ENCODE measurements at regions not wholly inside any gene's neighbourhood (a gene's known extent, or its start where the extent isn't known, plus 50 kb on each side); places are given as distances from the start of the nearest gene placed in this dataset.

DNA sequence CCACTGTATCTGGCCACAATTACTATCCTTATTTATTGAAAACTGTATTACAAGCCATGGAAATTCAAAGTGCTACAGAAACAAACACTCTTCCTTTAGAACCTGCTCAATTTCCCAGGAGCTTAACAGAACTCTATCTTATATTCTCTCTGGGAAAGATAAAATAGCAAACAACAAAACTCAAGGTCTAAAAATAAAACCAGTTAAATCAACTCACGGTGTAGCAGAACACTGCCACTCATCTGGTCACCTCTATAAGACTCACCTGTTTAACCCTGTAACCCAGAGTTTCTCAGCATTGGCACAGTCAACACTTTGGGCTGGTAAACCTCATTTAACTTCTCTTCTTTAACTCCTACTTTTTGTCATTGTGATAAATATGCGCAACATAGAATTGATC, 348.9 kb downstream of the DCHS2 start:
- TF ChIP-seq, protein P1, sequence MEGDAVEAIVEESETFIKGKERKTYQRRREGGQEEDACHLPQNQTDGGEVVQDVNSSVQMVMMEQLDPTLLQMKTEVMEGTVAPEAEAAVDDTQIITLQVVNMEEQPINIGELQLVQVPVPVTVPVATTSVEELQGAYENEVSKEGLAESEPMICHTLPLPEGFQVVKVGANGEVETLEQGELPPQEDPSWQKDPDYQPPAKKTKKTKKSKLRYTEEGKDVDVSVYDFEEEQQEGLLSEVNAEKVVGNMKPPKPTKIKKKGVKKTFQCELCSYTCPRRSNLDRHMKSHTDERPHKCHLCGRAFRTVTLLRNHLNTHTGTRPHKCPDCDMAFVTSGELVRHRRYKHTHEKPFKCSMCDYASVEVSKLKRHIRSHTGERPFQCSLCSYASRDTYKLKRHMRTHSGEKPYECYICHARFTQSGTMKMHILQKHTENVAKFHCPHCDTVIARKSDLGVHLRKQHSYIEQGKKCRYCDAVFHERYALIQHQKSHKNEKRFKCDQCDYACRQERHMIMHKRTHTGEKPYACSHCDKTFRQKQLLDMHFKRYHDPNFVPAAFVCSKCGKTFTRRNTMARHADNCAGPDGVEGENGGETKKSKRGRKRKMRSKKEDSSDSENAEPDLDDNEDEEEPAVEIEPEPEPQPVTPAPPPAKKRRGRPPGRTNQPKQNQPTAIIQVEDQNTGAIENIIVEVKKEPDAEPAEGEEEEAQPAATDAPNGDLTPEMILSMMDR (IDR thresholded peaks at IDR 0.05; ENCODE audit: insufficient read depth, low read length, severe bottlenecking), result no peak
- FAIRE-seq (no peak), DNase-seq (ENCODE audit: low read depth) (no peak)
- Histone ChIP-seq H3K4me3 (ENCODE audit: low read depth, low read length) (no peak overlapping the region), H3K36me3 (ENCODE audit: control insufficient read depth, insufficient read depth, low read length) (no peaks in the 10 kb centered on the region), H3K27me3 (ENCODE audit: control insufficient read depth, insufficient read depth, low read length) (no peaks in the 10 kb centered on the region)

DNA sequence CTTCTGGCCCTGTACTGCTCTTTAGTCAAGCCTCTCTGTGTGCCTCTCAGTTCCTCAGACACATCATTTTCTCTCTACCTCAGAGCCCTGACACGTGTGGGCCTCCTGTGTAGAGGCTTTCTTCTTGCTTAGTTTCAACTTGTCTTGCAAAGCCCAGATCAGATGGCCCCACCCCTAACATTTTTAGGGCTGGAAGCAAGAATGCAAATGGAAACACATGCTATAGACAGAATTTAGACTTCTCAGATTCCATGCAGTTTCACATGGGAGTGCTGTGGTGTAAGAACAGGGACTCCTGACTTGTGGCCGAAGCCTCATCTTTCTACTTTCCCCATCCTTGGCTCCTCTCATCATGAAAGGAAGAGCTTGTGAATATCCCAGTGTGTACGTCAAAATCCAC, 350.7 kb downstream of the DCHS2 start:
- Histone ChIP-seq H3K4me3 (ENCODE audit: low read depth, low read length) (no peak overlapping the region), H3K36me3 (ENCODE audit: control insufficient read depth, insufficient read depth, low read length) (no peaks in the 10 kb centered on the region), H3K27me3 (ENCODE audit: control insufficient read depth, insufficient read depth, low read length) (no peaks in the 10 kb centered on the region)
- TF ChIP-seq, protein P1 (IDR thresholded peaks at IDR 0.05; ENCODE audit: insufficient read depth, low read length, severe bottlenecking), result no peak
- FAIRE-seq (no peak), DNase-seq (ENCODE audit: low read depth) (no peak)

DNA sequence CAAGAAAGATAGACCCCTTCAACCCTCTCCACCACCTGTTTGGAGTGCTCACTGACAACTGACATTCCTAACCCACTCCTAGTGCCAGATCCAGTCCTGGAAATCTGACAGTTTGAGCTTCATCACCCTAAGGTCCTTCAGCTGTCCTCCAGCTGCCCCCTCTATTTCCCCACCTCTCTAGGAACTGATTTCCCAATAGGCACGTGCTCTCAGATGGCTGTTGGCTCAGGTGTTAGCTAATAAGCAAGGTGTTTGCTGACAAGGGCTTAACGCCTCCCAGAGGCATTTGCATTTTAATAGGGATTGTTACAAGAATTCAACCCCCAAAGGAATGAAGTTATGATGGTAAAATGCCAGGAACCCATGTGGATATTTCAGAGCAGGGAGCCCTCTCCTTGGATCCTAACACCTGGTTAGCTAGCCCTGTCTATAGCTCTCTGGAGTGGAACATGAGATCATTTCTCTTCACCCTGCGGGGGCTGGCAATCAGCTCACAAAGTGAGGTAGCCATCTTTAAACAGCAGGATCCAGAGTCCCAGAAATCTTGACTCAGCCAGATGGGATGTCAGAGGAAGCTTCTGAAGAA, 348.5 kb upstream of the SFRP2 start:
- H3K4me3 ChIP-seq (ENCODE audit: low read depth, low read length), result no peak overlapping the region
- FAIRE-seq (no peak), DNase-seq (ENCODE audit: low read depth) (no peak)
- no peaks in the 10 kb centered on the region for H3K27me3 ChIP-seq (ENCODE audit: control insufficient read depth, insufficient read depth, low read length)
- H3K36me3 ChIP-seq (ENCODE audit: control insufficient read depth, insufficient read depth, low read length), result no peaks in the 10 kb centered on the region
- TF ChIP-seq, protein P1 (IDR thresholded peaks at IDR 0.05; ENCODE audit: insufficient read depth, low read length, severe bottlenecking), result no peak

DNA sequence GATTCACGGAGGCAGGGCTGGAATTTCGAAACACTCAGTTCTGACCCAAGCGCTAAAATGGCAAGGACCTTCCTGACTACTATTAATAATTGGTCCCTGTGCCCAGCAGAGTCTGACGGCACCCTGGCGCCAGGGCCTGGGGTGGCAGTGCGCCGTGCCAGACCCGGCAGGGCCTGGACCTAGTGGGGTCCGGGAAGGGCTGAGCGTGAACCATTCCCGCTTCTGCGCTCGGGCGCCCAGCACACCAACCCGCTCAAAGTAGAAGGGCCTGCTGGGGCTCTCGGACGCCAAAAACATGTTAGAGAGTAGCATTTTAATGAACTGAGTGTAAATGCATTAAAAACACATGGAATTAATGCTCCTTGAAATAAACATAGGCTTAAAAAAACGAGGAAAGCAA, 346.7 kb upstream of the SFRP2 start:
- Histone ChIP-seq H3K4me3 (ENCODE audit: low read depth, low read length) (no peak overlapping the region), H3K36me3 (ENCODE audit: control insufficient read depth, insufficient read depth, low read length) (no peaks in the 10 kb centered on the region), H3K27me3 (ENCODE audit: control insufficient read depth, insufficient read depth, low read length) (no peaks in the 10 kb centered on the region)
- no peak for FAIRE-seq
- TF ChIP-seq, protein P1 (IDR thresholded peaks at IDR 0.05; ENCODE audit: insufficient read depth, low read length, severe bottlenecking), result no peak
- no peak for DNase-seq (ENCODE audit: low read depth)

DNA sequence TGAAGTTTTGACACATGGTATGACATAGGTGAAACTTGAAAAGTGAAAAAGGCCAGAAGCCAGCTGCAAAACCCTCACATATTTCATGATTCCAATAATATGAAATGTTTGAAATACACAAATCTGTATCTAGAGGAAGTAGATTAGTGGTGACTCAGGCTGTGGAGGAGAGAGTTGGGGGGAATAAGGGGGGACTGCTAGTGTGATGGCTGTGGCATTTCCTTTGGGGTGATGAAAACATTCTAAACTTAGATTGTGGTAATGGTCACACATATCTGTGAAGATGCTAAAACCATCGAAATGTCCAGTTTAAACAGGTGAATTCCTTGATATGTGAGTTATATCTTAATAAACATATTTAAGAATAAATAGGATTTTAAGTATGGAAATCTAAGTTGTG, 343.5 kb upstream of the SFRP2 start:
- TF ChIP-seq, protein P1 (IDR thresholded peaks at IDR 0.05; ENCODE audit: insufficient read depth, low read length, severe bottlenecking), result no peak
- Histone ChIP-seq H3K27me3 (ENCODE audit: control insufficient read depth, insufficient read depth, low read length) (no peaks in the 10 kb centered on the region), H3K4me3 (ENCODE audit: low read depth, low read length) (no peak overlapping the region), H3K36me3 (ENCODE audit: control insufficient read depth, insufficient read depth, low read length) (no peaks in the 10 kb centered on the region)
- FAIRE-seq (no peak), DNase-seq (ENCODE audit: low read depth) (no peak)

DNA sequence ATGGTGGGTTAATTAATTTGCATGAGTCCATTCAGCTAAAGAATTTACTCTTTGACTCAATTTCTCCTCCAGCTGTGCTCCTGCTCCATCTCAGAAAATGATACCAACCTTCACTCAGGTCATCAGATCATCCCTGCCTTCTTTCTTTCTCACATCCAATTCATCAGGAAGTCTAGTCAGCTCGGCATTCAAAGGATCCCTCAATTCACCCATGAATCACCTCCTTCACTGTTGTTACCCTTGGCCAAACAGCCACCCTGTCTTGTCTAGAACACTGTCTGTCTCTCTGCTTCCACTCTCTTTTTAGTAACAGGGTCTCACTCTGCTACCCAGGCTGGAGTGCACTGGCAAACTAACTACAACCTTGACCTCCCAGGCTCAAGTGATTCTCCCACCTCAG, 337.4 kb upstream of the SFRP2 start:
- Histone ChIP-seq H3K36me3 (ENCODE audit: control insufficient read depth, insufficient read depth, low read length) (no peaks in the 10 kb centered on the region), H3K27me3 (ENCODE audit: control insufficient read depth, insufficient read depth, low read length) (no peaks in the 10 kb centered on the region), H3K4me3 (ENCODE audit: low read depth, low read length) (no peak overlapping the region)
- no peak for FAIRE-seq
- DNase-seq (ENCODE audit: low read depth), result peak; percentile 33
- TF ChIP-seq, protein P1 (IDR thresholded peaks at IDR 0.05; ENCODE audit: insufficient read depth, low read length, severe bottlenecking), result no peak
